NCI-H2171 treated with DMSO at 0.1 percent for 48 hours (cell line): ENCODE measurements at regions not wholly inside any gene's neighbourhood (a gene's known extent, or its start where the extent isn't known, plus 50 kb on each side); places are given as distances from the start of the nearest gene placed in this dataset.
"Not testable (repeated sequence)": the region's sequence is repeated elsewhere in the genome, so short reads cannot be mapped to it uniquely, and the experiment has no call there.

ENCODE experiments used
- DNase-seq: peaks from one replicate; lab custom pipeline; 2025; lab: John Stamatoyannopoulos, UW

DNA sequence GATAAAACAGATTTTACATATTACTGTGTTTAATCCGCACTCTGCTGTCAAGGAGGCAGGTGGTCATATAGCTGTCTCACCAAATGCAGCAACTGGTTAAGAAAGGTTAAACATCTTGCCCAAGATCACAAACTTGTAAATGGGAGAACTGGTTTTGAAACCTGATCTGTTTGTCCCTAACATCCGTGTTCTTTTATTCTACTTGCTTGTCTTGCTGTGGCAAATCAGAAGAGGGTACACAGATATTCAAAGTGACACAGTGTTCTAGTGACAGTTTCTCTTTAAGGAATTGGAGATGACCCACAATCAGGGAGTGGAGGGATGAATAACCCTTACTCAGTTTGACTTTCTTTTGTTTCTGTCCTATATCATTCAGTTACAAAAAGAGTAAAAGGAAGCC is 83.0 kb upstream of the SGK1 start:
- no peak for DNase-seq

DNA sequence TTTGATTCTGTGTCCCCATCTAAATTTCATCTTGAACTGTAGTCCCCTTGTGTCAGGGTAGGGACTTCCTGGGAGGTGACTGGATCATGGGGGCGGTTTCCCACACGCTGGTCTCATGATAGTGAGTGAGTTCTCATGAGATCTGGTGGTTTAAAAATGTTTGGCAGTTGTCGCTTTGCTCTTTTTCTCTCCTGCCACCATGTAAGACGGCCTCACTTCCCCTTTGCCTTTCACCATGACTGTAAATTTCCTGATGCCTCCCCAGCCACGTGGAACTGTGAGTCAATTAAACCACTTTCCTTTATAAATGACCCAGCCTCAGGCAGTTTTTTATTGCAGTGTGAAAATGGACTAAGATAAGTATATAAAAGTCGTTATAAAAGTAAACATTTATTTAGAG is 80.5 kb upstream of the SGK1 start:
- no peak for DNase-seq

DNA sequence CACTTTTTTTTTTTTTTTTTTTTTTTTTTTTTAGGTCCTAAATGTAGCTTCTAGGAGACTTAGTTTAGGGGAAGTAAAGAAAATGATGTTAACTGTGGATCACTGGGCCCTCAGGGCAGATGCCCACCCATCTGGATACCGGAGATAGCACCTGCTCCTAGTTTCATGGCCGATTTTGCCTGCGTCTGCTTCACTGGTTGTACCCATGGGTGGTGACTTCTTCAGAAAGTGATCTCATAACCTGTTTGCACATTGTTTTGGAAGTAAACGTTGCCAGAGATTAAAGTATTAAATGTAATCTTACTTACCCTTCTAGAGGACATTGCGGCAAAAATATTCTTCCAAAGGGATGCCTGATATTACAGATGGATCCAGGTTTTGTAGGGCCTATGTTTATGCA is 79.8 kb upstream of the SGK1 start:
- DNase-seq, result peak; percentile 77

DNA sequence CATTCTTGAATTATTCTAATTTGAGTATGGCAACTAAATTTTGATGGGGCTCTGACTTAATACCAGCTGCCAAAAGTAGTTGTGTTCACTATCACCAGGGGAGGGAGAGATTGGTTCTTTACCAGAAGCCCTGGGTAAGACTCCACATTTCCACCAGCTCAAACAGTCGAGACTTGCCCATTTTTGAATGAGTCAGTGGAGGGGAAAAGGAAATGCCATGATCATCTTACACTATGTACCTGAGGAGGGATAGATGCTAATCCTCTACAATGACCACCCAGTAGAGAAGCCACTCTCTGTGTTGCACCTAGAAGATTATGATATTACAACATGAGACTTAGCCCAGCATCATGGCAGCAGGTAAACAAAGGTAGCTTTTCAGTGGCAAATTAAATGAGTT is 77.0 kb upstream of the SGK1 start:
- no peak for DNase-seq

DNA sequence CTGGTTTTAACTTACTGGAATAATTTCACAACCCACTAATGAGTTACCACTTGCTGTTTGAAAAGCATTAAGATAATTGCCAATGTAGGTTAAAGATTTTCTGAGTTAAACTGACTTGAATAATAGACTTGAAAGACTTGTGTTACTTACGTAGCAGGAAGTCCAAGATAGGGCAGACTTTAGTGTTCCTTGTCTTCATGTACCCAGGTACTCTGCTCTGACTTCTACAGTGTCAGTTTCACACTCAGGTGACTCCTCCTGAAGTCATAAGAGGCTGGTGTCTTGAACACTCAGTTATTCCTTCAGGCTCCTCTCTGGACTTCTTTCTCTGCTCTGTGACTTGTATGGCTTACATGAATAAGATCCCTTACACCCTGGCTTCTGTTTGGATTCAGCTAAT is 76.3 kb upstream of the SGK1 start:
- DNase-seq, result no peak

DNA sequence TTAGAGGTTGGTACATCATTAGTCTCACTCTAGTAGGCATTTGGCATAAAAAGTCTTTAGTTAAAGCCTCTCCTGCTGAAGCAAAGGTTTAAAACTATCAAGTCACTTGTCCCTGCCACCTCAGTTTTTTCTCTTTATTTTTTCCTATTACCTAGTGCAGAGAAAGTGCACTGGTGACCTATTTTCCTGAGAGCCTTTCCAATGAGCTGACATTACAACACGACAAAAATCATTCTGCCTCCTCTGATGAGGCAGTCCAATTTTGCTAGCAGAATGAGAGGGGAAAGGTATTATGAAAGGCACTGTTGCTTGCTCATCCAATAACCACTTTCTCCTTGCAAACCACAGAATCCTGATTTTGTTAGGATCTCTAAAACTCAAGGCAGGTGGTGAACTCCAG is 73.3 kb upstream of the SGK1 start:
- DNase-seq, result no peak

DNA sequence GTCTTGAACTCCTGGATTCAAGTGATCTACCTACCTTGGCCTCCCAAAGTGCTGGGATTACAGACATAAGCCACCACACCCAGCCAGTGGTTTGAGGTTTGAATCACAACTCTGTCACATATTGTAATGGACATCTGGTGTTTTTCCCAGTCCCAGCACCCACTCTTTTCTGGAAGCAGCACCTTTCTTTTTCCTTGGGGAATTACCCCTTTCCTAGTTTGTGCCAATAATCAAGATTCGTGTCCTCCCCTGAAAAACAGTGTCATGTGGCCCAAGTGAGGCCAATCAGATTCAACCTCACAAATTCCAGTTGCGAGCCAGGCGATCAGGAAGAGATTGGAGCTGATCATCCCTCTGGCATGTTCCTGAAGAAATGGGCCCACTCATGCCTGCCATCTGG is 71.7 kb upstream of the SGK1 start:
- DNase-seq, result peak; percentile 27

DNA sequence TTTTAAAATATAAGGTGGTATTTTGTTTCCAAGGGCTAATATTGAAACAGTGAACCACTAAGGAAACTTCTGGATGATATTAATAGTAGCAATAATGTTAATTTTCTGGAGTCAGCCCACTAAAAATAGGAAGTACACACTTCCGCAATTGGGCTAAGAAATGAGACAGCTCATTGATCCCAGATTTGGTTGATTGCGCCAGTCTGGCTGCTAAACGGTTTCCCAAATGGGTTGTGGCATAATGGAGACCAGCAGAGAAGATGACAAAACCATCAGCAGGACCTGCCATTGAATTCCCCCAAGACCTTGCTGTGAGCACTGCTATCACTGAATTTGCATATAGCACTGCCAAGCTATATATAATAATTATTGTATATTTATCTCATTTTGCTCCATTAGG is 71.2 kb upstream of the SGK1 start:
- no peak for DNase-seq

DNA sequence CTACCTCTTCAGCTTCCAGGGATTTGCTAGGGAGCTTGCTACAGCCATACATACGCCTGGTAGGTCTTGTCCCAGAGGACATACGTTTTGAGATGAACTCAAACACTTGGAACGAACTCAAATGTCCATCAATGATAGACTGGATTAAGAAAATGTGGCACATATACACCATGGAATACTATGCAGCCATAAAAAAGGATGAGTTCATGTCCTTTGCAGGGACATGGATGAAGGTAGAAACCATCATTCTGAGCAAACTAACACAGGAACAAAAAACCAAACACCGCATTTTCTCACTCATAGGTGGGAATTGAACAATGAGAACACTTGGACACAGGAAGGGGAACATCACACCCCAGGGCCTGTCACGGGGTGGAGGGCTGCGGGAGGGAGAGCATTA is 68.6 kb upstream of the SGK1 start:
- not testable (repeated sequence) for DNase-seq

DNA sequence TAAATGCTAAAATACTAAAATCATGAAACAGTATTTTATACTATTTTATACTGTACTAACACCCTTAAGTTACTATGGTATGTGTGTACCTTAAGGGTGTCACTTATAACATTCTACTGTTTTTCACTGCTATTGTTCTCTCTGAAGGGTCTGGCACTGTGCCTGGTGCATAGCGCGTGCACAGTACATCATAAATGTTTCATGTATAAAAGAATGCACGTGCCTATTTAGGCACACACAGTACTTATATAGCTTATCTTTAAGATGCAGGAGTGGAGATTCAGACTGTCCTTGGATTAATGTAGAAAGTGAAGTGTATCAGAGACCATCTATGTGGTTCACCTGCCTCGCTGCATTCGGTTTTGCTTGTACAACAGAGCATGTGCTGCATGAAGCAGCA is 64.0 kb upstream of the SGK1 start:
- peak; percentile 14 for DNase-seq

DNA sequence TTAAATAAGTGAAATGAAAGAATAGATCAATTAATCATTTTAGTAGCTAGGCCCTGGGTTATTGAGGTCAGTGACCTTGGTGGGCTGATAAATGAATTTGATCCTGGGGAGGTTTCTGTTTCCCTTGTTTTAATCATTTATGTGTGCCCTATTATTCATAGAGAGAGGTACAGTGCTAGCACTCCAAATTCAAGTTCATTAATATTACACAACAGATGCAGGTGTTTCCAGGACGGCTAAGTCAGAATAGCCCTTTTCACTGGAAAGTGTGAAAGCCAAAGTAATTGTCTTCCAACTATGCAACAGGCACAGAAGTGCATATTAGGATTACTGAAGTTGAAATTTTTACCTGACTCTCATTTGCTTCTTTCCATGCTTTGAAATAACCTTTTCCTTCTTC is 61.7 kb upstream of the SGK1 start:
- DNase-seq, result no peak

DNA sequence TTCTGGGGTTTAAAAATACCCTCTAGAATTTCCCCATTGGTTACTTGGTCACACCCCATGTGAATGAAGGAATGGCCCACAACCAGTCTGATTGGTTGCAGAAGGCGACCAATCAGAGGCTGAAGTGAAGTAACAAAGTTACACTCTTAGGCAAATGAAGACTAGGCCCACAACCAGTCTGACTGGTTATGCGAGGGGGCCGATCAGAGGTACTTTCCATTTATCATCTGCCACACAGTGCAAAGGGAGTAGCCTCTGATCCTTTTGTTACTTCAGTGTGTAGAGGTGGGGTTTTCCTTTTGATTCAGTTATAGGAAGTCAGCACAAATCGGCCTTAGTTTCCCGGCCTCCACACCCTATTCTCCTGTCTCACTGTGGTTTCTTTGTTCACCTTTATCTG is 61.2 kb upstream of the SGK1 start:
- no peak for DNase-seq

DNA sequence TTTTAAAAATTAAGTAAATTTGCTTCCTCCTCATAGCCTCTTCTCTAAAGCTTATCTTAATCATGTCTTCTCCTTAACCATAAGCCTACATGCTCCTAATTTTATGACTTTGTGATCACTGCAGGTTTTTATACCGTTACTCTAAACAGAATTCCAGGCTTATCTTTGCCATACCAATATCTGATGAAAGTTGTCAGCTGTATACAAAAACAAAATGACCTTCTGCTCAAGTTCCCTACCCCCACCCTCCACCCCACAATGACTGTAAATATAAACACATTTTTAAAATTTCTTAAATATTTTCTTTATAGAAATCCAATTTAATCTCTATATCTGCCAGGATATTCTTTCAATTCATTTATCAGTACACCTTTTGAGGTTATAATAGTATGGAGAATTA is 60.5 kb upstream of the SGK1 start:
- DNase-seq, result no peak

DNA sequence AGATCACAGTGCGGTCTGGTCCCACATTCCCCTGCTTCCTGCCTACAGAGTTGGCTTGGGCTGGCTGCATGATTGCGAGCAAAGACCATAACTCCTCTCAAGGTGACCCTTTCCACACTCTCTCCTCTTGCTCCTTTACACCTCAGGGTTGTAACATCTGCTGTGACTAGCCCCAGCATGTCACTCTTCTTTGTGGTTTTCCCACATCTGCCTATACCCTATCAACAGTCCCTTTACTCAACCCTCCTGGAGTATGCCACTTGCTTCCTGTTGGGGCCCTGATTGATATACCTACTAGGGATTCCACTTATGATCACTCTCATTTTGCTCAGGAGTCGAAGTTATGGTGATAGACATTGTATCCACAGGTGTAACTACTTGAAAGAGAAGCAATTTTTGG is 58.9 kb upstream of the SGK1 start:
- peak; percentile 82 for DNase-seq

DNA sequence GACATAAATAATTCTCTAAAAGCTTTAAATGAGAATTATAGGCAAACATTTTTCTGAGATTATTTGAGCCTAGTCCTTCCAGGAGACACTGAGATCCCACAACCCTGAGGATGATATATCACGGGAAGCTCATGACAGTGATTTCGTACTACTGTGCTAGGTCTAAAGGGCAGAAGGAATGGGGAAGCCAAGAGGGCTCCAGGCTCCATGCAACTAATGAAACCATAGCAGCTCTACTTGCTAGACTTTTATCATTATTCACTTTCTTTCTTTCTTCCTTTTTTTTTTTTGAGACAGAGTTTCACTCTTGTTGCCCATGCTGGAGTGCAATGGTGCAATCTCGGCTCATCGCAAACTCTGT is 57.3 kb upstream of the SGK1 start:
- DNase-seq, result no peak

DNA sequence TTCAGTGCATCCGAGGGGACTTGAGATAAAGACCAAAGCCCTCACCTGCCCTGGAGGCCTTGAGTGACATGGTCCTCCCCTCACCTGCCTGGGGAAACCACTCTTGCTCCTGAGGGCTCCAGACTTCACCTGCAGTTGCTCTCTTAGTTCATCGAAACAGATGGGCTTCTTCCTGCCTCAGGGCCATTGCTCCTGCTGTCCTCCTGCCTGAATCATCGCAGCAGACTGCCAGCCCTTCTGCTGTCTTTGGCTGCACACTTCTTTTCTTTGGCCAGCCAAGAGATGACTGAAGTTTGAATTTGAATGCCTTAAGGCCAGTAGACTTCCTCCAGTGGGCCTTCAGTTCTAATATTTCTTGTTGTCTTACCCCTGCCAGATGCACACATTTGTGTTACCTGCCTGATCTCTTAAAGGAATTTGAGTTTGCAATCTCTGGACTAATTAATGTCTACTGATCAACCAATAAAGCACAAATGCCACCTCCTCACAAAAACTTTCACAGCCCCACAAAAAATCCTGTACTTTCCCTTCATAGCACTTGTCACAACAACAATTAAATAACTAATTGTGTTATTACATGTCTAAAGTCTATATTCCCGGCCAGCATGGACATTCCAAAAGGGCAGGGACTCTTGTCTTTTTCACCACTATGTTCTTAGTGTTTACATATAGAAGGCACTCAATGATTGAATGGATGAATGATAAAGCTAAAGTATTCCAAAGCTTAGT is 56.7 kb upstream of the SGK1 start:
- peak; percentile 34 for DNase-seq

DNA sequence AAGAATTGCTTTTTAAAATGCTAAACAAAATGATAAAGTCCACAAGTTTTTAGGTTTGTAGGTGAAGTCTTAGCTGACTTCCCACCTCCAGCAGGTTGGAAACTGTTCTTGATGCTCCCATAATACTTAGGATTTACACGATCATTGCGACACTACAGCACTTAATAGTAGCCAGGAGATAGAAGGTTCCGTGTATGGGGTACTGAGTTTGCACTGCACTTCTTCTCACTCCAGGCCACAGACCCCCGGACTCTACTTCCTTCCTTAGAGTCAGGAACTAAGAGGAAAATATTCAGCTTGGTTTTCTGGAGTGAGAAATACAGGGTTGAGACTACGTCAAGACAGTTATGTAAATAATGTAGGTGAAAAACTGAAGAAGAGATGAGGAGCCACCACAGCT is 56.1 kb upstream of the SGK1 start:
- DNase-seq, result no peak

DNA sequence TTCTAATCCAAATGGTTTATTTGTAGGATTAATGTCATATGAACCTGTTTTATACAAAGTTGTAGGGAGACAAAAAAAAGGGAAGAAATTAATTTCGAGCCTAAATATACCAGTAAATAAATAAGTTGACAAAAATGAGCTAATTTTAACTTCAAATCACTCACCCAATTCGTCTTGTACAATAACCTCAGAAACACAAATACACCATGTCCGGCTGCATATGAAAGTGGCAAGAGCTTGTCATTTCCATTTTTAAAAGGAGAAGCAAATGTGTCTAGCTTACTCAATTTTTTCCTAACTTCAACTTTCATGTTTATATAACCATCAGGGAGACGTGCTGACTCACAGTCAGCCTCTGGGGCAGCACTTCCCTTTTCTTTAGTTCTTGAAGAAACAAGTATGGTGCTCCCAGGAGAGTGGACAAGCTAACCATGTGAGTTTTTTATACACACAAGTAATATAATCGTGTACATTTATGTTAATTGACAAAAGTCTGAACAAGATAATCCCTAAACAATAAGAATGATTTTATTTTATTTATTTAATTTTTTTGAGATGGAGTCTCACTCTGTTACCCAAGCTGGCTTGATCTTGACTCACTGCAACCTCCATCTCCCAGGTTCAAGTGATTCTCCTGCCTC is 55.5 kb upstream of the SGK1 start:
- DNase-seq, result no peak

DNA sequence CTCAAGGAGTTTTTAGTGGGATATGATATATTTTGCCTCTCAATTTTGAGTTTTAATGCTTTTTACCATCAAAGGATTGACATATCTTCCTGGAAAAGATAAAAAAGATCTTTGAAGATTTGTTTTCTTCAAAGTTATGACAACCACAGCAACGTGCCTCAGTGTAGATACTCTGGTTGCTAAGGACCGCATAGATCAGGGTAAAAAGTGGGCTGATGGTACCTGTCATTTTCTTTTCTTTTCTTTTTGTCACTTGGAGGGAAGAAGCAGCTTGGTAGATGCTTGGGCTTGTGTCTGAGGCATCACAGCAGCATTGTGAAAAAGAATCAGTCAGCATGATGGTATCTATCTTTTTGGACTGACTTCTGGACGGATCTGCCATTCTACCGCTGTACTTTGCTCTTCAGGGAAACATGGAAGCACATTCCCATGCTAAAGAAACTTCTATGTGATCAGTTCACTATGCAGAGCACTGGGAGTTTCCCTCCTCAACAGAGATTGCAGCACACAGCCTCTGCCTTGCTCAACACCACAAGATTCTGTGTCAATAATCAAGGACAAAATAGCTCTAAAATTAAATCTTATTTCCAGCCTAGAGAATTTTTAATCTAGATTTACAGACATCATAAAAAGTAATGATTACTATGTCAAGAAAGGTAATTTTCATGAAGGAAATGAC is 54.8 kb upstream of the SGK1 start:
- DNase-seq, result no peak

DNA sequence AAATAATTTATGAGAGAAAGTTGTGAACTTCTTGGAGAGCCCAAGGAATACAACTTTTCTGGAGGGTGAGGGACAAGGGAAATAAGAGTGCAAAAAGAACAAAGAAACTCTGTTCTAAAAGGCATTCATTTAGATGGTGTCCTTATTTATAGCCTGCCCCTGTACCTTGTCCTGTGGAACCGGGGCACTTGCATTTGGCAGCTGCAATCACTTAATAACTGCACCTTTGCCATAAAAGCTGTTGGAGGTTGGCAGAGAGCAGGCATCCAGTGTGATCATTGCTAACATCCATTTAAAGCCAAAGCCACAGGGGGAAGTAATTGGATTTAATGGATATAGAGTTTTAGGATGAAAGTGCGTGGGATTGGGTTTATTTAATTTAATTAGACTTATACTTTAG is 50.8 kb upstream of the SGK1 start:
- DNase-seq, result no peak
